ENCODE measurements at regions not wholly inside any gene's neighbourhood (a gene's known extent, or its start where the extent isn't known, plus 50 kb on each side); places are given as distances from the start of the nearest gene placed in this dataset.

- TF ChIP-seq POLR2A (IDR thresholded peaks at IDR 0.05; ENCODE audit: low read depth), result no peak
- TF ChIP-seq CTCF (IDR thresholded peaks at IDR 0.05), result no peak
Observed at GRCh38 chr2:14778015-14778414, 145.5 kb downstream of the LRATD1 start.
